Neural progenitor cell (in vitro differentiated cells): ENCODE measurements at regions not wholly inside any gene's neighbourhood (a gene's known extent, or its start where the extent isn't known, plus 50 kb on each side); places are given as distances from the start of the nearest gene placed in this dataset.

Experiments used
- DNase-seq: peaks from one replicate; pipeline ENCODE4 v3.0.0-alpha.2; 2016; ENCODE audit warnings: low spot score
- H2AFZ ChIP-seq: fragments of 200-600 bp; sonication (generic); replicated peaks from 2 replicates; pipeline ENCODE4 v1.6.1; 2016; ENCODE audit warnings: antibody characterized with exemption
- H3F3A ChIP-seq: fragments of 200-600 bp; sonication (generic); 2 replicates; pipeline ENCODE4 v1.6.1; 2016; ENCODE audit warnings: antibody characterized with exemption, low read depth
- H3K27ac ChIP-seq: fragments of 200-600 bp; sonication (generic); 2 replicates; pipeline ENCODE4 v1.5.1; 2016; ENCODE audit warnings: mild to moderate bottlenecking
- H3K27me3 ChIP-seq: fragments of 200-600 bp; sonication (generic); 2 replicates; pipeline ENCODE4 v1.6.1; 2016; ENCODE audit warnings: mild to moderate bottlenecking, moderate library complexity
- H3K36me3 ChIP-seq: fragments of 200-600 bp; sonication (generic); 2 replicates; pipeline ENCODE4 v1.5.1; 2016
- H3K4me1 ChIP-seq: fragments of 200-600 bp; sonication (generic); 2 replicates; pipeline ENCODE4 v1.6.1; 2016; ENCODE audit warnings: mixed run types
- H3K4me2 ChIP-seq: fragments of 200-600 bp; sonication (generic); 2 replicates; pipeline ENCODE4 v1.6.1; 2016
- H3K4me3 ChIP-seq: fragments of 200-600 bp; sonication (generic); 2 replicates; pipeline ENCODE4 v1.5.1; 2016
- H3K79me2 ChIP-seq: fragments of 200-600 bp; sonication (generic); 2 replicates; pipeline ENCODE4 v1.6.1; 2016; ENCODE audit warnings: low read depth
- H3K9ac ChIP-seq: fragments of 200-600 bp; sonication (generic); 2 replicates; pipeline ENCODE4 v1.6.1; 2016
- H3K9me3 ChIP-seq: fragments of 200-600 bp; sonication (generic); 2 replicates; pipeline ENCODE4 v1.5.1; 2016; ENCODE audit warnings: low read depth
- H4K20me1 ChIP-seq: fragments of 200-600 bp; sonication (generic); 2 replicates; pipeline ENCODE4 v1.6.1; 2016; ENCODE audit warnings: low read depth
- H3K27ac Mint-ChIP-seq: 3 replicates; pipeline ENCODE4 v1.8.0; 2021; ENCODE audit warnings: mixed read lengths
- H3K27me3 Mint-ChIP-seq: 2 replicates; pipeline ENCODE4 v1.8.0; 2022; ENCODE audit warnings: low read depth, mild to moderate bottlenecking, inconsistent platforms, moderate library complexity, mixed read lengths; ENCODE audit not compliant: insufficient read depth
- H3K36me3 Mint-ChIP-seq: 3 replicates; pipeline ENCODE4 v1.8.0; 2021; ENCODE audit warnings: mixed read lengths
- H3K4me1 Mint-ChIP-seq: 3 replicates; pipeline ENCODE4 v1.8.0; 2021; ENCODE audit warnings: mixed read lengths
- H3K4me3 Mint-ChIP-seq: 3 replicates; pipeline ENCODE4 v1.8.0; 2021; ENCODE audit warnings: mild to moderate bottlenecking, moderate library complexity, mixed read lengths
- H3K9me3 Mint-ChIP-seq: 3 replicates; pipeline ENCODE4 v1.8.0; 2020; ENCODE audit warnings: mixed read lengths
- EZH2 ChIP-seq: fragments of 200-600 bp; sonication (generic); IDR thresholded peaks from 2 replicates; pipeline ENCODE4 v1.6.1; 2017; ENCODE audit warnings: antibody characterized with exemption, mild to moderate bottlenecking, moderate library complexity
- EZH2phosphoT487 ChIP-seq: fragments of 200-600 bp; sonication (generic); IDR thresholded peaks from 2 replicates; pipeline ENCODE4 v1.6.1; 2017; ENCODE audit warnings: antibody characterized with exemption
- TF ChIP-seq, protein P1 (sequence below): fragments of 200-600 bp; sonication (generic); IDR thresholded peaks from 2 replicates; pipeline ENCODE4 v1.5.1; 2017; ENCODE audit warnings: antibody characterized with exemption, mild to moderate bottlenecking

DNA sequence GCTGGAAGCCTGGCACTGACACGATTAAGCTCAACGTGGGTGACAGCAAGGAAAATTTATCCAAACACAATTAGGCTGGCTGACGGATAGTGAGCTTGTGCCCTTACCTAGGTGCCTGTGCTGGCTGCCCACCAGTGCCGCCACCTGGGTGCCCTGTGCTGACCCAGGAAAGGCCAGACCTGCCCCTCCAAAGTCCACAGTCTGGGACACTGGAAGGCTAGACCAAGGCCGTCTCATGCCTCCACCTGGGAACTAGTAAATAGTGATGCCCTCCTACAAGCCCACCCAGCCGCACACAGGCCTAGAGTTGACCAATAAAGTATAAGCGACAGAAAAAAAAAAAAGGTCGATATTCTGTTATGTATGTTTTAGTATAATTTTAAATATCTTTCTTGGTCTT lies 142.6 kb upstream of the MCHR2 start:
- no peak for DNase-seq
- Histone ChIP-seq H3K4me3 (no peak overlapping the region), H4K20me1 (no peaks in the 10 kb centered on the region), H3K36me3 (no peaks in the 10 kb centered on the region), H3K9me3 (no peaks in the 10 kb centered on the region), H3K4me2 (no peak overlapping the region), H3K27ac (no peak overlapping the region), H3K4me1 (no peaks in the 10 kb centered on the region), H3F3A (no peaks in the 10 kb centered on the region), H2AFZ (no peak overlapping the region), H3K9ac (no peak overlapping the region), H3K27me3 (no peaks in the 10 kb centered on the region), H3K79me2 (no peaks in the 10 kb centered on the region)
- H3K27me3 Mint-ChIP-seq: no peaks in the 10 kb centered on the region
- no peaks in the 10 kb centered on the region for H3K36me3 Mint-ChIP-seq
- no peaks in the 10 kb centered on the region for H3K4me1 Mint-ChIP-seq
- peaks cover 2% of the 10 kb centered on the region for H3K9me3 Mint-ChIP-seq
- TF ChIP-seq EZH2phosphoT487: no peak
- no peak for TF ChIP-seq EZH2
- TF ChIP-seq, protein P1, sequence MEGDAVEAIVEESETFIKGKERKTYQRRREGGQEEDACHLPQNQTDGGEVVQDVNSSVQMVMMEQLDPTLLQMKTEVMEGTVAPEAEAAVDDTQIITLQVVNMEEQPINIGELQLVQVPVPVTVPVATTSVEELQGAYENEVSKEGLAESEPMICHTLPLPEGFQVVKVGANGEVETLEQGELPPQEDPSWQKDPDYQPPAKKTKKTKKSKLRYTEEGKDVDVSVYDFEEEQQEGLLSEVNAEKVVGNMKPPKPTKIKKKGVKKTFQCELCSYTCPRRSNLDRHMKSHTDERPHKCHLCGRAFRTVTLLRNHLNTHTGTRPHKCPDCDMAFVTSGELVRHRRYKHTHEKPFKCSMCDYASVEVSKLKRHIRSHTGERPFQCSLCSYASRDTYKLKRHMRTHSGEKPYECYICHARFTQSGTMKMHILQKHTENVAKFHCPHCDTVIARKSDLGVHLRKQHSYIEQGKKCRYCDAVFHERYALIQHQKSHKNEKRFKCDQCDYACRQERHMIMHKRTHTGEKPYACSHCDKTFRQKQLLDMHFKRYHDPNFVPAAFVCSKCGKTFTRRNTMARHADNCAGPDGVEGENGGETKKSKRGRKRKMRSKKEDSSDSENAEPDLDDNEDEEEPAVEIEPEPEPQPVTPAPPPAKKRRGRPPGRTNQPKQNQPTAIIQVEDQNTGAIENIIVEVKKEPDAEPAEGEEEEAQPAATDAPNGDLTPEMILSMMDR: no peak
- no peak overlapping the region for H3K27ac Mint-ChIP-seq
- H3K4me3 Mint-ChIP-seq: no peak overlapping the region

GRCh38 chr6:100135977-100136376 lies 142.0 kb upstream of the MCHR2 start:
- Histone ChIP-seq H3K36me3 (no peaks in the 10 kb centered on the region), H3K27me3 (no peaks in the 10 kb centered on the region), H3K9ac (no peak overlapping the region), H4K20me1 (no peaks in the 10 kb centered on the region), H3K4me1 (no peaks in the 10 kb centered on the region), H3K4me2 (no peak overlapping the region), H2AFZ (no peak overlapping the region), H3K9me3 (no peaks in the 10 kb centered on the region), H3K27ac (no peak overlapping the region), H3K4me3 (no peak overlapping the region), H3K79me2 (no peaks in the 10 kb centered on the region), H3F3A (no peaks in the 10 kb centered on the region)
- no peaks in the 10 kb centered on the region for H3K4me1 Mint-ChIP-seq
- no peak overlapping the region for H3K27ac Mint-ChIP-seq
- DNase-seq: no peak
- TF ChIP-seq EZH2phosphoT487 (no peak), EZH2 (no peak)
- TF ChIP-seq, protein P1: no peak
- H3K9me3 Mint-ChIP-seq: peaks cover 7% of the 10 kb centered on the region
- no peaks in the 10 kb centered on the region for H3K27me3 Mint-ChIP-seq
- H3K4me3 Mint-ChIP-seq: no peak overlapping the region
- no peaks in the 10 kb centered on the region for H3K36me3 Mint-ChIP-seq

GRCh38 chr6:100134703-100135102 lies 140.7 kb upstream of the MCHR2 start:
- H3K4me3 ChIP-seq: no peak overlapping the region
- Mint-ChIP-seq H3K9me3 (peaks cover 12% of the 10 kb centered on the region), H3K27ac (no peak overlapping the region), H3K4me1 (no peaks in the 10 kb centered on the region), H3K4me3 (no peak overlapping the region), H3K27me3 (no peaks in the 10 kb centered on the region), H3K36me3 (no peaks in the 10 kb centered on the region)
- no peak overlapping the region for H2AFZ ChIP-seq
- H3K79me2 ChIP-seq: no peaks in the 10 kb centered on the region
- TF ChIP-seq EZH2 (no peak), EZH2phosphoT487 (no peak)
- TF ChIP-seq, protein P1: no peak
- H3K36me3 ChIP-seq: no peaks in the 10 kb centered on the region
- no peaks in the 10 kb centered on the region for H3F3A ChIP-seq
- H4K20me1 ChIP-seq: no peaks in the 10 kb centered on the region
- no peaks in the 10 kb centered on the region for H3K4me1 ChIP-seq
- H3K9me3 ChIP-seq: no peaks in the 10 kb centered on the region
- DNase-seq: no peak
- no peak overlapping the region for H3K27ac ChIP-seq
- no peak overlapping the region for H3K9ac ChIP-seq
- no peak overlapping the region for H3K4me2 ChIP-seq
- H3K27me3 ChIP-seq: no peaks in the 10 kb centered on the region
